ENCODE measurements at regions not wholly inside any gene's neighbourhood (a gene's known extent, or its start where the extent isn't known, plus 50 kb on each side); places are given as distances from the start of the nearest gene placed in this dataset.

- DNase-seq, result no peak
These were observed 372.0 kb downstream of the CDH10 start for GRCh38 chr5:24272741-24273140.

DNA sequence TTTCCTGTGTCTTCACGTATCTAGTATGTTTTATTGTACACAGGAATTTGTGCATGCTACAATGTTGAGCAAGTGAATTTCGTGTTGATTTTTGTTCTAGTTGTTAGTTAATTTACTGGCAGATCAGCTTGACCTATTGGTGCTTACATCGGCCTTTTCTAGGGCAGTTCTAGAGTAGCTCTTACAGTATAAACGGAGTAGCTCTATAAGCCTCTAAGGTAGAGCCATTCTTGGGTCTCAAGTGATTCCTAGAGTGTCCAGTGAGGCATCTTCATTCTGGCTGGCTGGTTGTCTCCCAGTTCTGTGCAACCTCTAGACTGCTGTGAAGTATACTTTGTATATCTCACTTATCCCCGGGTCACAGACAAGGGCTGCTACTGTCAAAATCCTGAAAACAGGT, 364.6 kb downstream of the CDH10 start:
- no peak for DNase-seq

DNA sequence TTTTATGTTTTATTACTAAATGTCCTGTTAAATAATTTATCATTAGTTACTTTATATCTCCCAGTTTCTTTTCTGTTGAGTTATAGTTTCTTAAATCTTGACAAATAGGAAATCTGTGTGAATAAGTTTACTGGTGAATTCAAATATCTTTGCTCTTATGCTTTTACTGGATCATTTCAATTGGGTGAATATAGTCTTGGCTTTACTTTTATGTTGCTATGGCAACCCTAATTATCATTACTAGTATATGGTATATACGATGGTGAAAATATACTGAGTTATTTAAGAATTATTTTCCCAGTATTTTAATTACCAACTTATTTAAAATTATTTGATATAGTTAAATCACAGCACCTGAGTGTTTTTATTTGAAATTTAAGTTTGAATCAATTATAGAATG, 363.0 kb downstream of the CDH10 start:
- no peak for DNase-seq

DNA sequence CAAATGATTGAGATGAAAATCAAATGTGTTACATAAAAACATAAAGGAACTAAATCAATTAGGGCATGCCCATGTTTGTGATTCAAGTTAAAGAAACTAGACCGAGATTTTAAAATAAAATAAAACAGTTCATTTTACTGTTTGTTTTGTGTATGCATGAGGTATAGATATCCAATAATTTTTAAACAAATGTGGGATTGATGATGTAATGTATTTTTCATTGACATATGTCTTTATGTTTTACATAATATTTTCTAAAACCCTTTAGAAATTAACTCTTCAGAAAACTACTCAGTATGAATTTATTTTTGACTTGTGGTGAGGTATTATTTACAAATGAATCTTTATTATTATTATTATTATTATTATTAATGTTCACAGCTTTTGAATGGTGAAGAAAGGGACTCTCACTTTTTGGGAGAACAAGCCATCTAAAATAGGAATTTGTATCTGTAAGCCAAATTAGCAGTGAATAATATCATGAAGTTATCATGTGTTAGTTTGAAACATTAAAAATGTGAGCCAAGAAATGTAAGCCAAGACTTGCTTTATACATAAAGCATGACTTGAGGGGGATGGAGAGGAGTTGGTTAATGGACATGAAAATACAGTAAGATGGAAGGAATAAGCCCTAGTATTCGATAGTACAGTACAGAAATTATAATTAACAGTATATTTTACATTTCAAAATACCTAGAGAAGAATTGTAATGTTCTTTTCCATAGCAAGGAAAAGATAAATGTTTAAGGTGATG, 355.0 kb downstream of the CDH10 start:
- DNase-seq, result no peak

GRCh38 chr5:24290536-24290935, 354.2 kb downstream of the CDH10 start:
- no peak for DNase-seq

- no peak for DNase-seq
These were observed 352.9 kb downstream of the CDH10 start for GRCh38 chr5:24291916-24292315.

DNA sequence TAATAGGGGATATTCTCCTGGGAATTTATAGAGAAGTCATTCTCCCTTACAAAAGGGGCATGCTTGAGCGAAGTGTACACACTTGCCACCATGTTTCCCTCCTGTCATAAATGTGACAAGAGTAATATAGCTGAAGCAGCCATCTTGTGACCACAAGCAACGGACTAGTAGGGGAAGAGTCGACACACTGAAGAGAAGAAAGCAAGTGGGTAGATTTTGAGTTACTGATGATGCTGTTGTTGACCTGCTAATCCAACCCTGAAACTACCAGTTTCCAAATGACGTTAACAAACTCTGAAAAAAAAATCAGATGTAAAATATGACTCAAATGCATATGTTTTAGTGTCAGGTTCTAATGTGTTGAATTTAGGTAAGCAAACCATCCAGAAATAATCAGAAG, 350.4 kb downstream of the CDH10 start:
- DNase-seq, result no peak

- no peak for DNase-seq
These were observed 330.7 kb downstream of the CDH10 start for GRCh38 chr5:24314106-24314505.

DNA sequence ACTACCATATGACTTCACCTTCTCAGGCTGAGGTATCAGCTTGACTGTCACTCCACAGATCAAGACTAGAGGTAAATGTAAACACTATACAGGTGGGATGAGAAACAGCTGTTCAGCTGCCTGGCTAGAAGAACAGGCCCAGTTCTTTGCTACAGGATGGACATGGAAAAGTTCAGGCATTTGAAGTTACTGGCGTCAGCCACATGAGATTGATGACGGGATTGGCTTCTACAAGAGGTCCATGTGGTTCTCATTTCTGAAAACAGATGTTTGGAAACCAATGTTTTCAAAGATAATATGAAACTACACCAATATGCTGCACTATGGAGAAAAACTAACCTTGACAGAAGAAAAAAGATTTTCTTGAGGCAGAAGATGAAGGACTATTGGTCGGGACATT, 324.1 kb downstream of the CDH10 start:
- DNase-seq, result no peak

DNA sequence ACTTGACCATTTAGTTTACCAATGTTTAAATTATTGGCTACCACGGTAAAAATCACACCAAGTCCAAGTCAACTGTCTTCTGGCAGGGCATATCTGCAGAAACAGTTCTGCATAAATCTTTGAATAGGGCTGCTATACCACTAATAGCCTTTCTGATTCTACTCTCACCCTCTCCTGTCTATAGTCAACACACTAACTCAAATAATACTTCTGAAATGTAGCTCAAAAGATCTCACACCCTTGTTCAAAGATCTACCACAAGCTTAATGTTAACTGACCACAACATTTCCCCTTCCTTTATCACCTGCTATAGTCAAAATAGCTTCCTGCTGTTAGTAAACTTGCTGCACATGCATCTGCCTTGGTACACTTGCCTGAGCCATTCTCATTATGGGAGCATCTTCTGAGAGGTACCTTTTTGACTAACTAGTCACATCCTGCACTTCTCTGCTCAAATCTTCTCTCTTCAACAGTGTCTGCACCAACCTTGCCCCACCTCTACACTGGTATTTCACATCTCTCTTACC, 319.4 kb downstream of the CDH10 start:
- DNase-seq, result no peak

- no peak for DNase-seq
These were observed 313.2 kb downstream of the CDH10 start for GRCh38 chr5:24331531-24331930.

- DNase-seq, result no peak
These were observed 297.6 kb downstream of the CDH10 start for GRCh38 chr5:24347158-24347557.

DNA sequence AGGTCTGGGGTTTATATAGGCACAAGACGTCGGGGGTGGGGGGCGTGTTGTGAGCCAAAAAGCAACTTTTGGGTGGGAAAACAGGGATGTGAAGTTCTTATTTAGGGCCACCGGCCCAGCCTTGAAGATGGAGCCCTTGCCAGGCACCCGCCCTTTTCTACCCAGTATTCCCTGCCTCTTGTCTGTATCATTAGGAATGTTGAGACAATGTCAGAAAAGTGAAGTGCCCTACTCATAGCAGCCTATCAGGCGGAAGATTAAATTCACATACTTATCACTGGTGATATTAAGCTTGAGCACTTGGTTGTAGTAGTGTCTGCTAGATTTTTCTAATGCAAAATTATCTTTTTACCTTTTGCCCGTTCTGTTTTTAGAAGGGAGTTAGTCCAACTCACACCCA, 293.5 kb downstream of the CDH10 start:
- DNase-seq, result no peak

DNA sequence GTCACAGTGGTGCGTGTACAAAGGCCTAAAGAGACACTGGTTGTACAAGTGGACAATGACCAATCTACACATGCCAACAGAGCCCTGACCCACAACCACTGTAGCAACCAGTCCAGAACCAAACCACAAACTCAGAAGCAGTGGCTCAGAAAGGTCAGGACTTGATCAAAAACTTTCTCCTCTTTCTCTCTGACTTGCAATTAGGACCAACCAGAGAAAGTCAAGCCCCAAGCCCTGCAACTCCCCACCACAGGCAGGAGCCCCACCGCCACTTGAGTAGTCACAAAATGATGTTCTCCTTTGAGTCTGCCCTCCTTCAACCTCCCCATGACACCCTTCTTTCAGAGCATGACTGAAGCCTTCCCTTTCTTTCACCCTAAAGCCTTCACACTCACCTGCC, 291.8 kb downstream of the CDH10 start:
- no peak for DNase-seq

- no peak for DNase-seq
These were observed 291.2 kb downstream of the CDH10 start for GRCh38 chr5:24353611-24354010.

GRCh38 chr5:24363789-24364481, 280.8 kb downstream of the CDH10 start:
- no peak for DNase-seq

- DNase-seq, result no peak
These were observed 280.1 kb downstream of the CDH10 start for GRCh38 chr5:24364711-24365110.

DNA sequence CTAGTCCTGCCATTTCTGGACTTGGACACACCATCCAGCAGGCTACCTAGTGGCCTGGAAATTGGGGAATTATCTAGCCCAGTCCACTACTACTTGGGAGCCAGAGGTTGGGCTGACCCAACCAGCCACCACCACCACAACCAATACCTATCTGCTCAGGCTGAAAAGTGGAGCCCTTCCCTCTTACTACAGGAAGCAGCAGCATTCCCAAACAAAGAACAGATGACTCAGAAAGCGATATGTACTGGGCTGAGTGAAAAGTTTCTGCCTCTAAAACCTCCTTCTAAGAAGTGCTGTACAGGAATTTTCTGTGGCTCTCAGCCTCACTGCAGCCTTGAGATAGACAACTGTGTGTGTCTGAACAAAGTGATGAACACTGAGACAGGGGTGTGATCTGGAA, 279.4 kb downstream of the CDH10 start:
- no peak for DNase-seq

DNA sequence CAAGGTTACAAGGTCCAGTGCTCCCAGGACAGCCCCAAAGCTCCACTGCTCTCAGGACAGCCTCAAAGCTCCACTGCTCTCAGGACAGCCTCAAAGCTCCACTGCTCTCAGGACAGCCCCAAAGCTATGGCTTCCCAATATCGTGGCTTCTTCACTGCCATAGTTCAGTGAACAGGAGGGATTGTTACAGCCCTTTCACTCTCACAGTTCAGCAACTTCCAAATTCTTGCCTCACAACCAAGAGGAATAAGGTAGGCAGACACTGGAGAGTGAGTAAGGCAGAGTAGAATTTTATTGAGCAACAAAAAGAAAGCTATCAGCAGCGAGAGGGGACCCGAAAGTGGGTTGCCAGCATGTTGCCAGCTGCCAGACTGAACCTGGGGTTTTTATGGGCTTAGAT, 277.6 kb downstream of the CDH10 start:
- DNase-seq, result no peak

- no peak for DNase-seq
These were observed 276.7 kb downstream of the CDH10 start for GRCh38 chr5:24368115-24368514.

DNA sequence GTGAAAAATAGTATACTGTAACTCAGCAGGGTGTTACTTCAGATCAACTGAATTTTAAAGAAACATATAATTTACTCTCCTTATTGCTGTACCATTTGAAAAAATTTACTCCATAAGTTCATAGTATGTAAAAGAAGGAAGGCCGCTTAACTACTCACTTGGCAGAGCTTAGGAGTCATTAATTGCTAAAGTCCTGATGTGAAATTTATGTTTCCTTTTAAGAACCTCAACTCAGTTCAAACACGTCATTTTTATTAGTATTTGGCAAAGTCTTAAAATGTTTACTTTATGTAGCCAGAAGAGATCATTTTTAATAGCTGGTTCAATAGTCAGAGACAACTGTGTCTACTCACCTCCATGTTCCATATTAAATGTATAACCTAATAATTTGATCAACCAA, 268.6 kb downstream of the CDH10 start:
- no peak for DNase-seq

GRCh38 chr5:24376616-24377015, 268.2 kb downstream of the CDH10 start:
- no peak for DNase-seq

- DNase-seq, result no peak
These were observed 262.8 kb downstream of the CDH10 start for GRCh38 chr5:24381861-24382489.

GRCh38 chr5:24385070-24385469, 259.7 kb downstream of the CDH10 start:
- no peak for DNase-seq
